Liver (tissue), 8 donors: ENCODE measurements at regions not wholly inside any gene's neighbourhood (a gene's known extent, or its start where the extent isn't known, plus 50 kb on each side); places are given as distances from the start of the nearest gene placed in this dataset.

Source experiments
- DNase-seq: peaks from one replicate; pipeline ENCODE4 v3.0.0-alpha.2; 2017; ENCODE audit warnings: low spot score
- H3K27ac ChIP-seq, 2 donors: one replicate each; pipeline ENCODE4 v1.7.0; 2013; ENCODE audit warnings: inconsistent platforms in 2 of 2, low read length in 2 of 2, control low read depth in 1 of 2, low read depth in 1 of 2, mild to moderate bottlenecking in 1 of 2
- H3K27me3 ChIP-seq, 4 donors: one replicate each; pipeline versions ENCODE4 v1.6.1 to v1.7.0; 2013; ENCODE audit warnings: low read length in 3 of 4, inconsistent platforms in 1 of 4, mild to moderate bottlenecking in 1 of 4, moderate library complexity in 1 of 4; ENCODE audit not compliant: control insufficient read depth in 4 of 4, insufficient read depth in 4 of 4
- H3K36me3 ChIP-seq, 4 donors: one replicate each; pipeline versions ENCODE4 v1.6.1 to v1.7.0; 2013; ENCODE audit warnings: low read length in 3 of 4, mild to moderate bottlenecking in 3 of 4, low read depth in 1 of 4, moderate library complexity in 1 of 4; ENCODE audit not compliant: control insufficient read depth in 4 of 4, insufficient read depth in 3 of 4
- H3K4me1 ChIP-seq, 4 donors: one replicate each; pipeline versions ENCODE4 v1.6.1 to v1.7.0; 2013; ENCODE audit warnings: low read length in 3 of 4, mild to moderate bottlenecking in 3 of 4, moderate library complexity in 1 of 4; ENCODE audit not compliant: control insufficient read depth in 4 of 4, insufficient read depth in 4 of 4
- H3K4me3 ChIP-seq, 3 donors: one replicate each; pipeline versions ENCODE4 v1.6.1 to v1.7.0; 2013; ENCODE audit warnings: low read length in 3 of 3, control low read depth in 1 of 3, low read depth in 1 of 3, mild to moderate bottlenecking in 1 of 3
- H3K9ac ChIP-seq, 2 donors: one replicate each; pipeline ENCODE4 v1.7.0; 2013; ENCODE audit warnings: low read length in 2 of 2, mild to moderate bottlenecking in 2 of 2, moderate library complexity in 2 of 2, control low read depth in 1 of 2, low read depth in 1 of 2
- H3K9me3 ChIP-seq, 4 donors: one replicate each; pipeline versions ENCODE4 v1.6.1 to v1.7.0; 2013; ENCODE audit warnings: low read length in 3 of 4; ENCODE audit not compliant: control insufficient read depth in 4 of 4
- ATF3 ChIP-seq: IDR thresholded peaks from 2 replicates; pipeline ENCODE4 v1.6.1; 2016; ENCODE audit warnings: antibody characterized with exemption
- CTCF ChIP-seq: fragments of 150-350 bp; IDR thresholded peaks from 2 replicates; pipeline ENCODE4 v1.5.1; 2017; ENCODE audit warnings: improper control_type of control experiment, low read depth, low read length; ENCODE audit not compliant: missing input control
- EGR1 ChIP-seq, 2 donors: IDR thresholded peaks; 2 replicates each; pipeline ENCODE4 v1.6.1; 2016 to 2018; ENCODE audit warnings: antibody characterized with exemption in 2 of 2, low read depth in 2 of 2
- FOXA1 ChIP-seq: IDR thresholded peaks from 2 replicates; pipeline ENCODE4 v1.6.1; 2016; ENCODE audit warnings: antibody characterized with exemption
- FOXA2 ChIP-seq: IDR thresholded peaks from 2 replicates; pipeline ENCODE4 v1.6.1; 2016; ENCODE audit warnings: antibody characterized with exemption
- GABPA ChIP-seq, 2 donors: IDR thresholded peaks in 1 of 2; conservative IDR thresholded peaks in 1 of 2; 2 replicates each; pipeline ENCODE4 v1.6.1; 2016; ENCODE audit warnings: antibody characterized with exemption in 2 of 2, mild to moderate bottlenecking in 1 of 2, moderate library complexity in 1 of 2
- HNF4A ChIP-seq, 2 donors: conservative IDR thresholded peaks; 2 replicates each; pipeline ENCODE4 v1.6.1; 2016; ENCODE audit warnings: antibody characterized with exemption in 2 of 2, mild to moderate bottlenecking in 2 of 2
- HNF4G ChIP-seq: IDR thresholded peaks from 2 replicates; pipeline ENCODE4 v1.6.1; 2016; ENCODE audit warnings: antibody characterized with exemption
- NR2F2 ChIP-seq: IDR thresholded peaks from 2 replicates; pipeline ENCODE4 v1.6.1; 2016; ENCODE audit warnings: antibody characterized with exemption
- REST ChIP-seq: IDR thresholded peaks from 2 replicates; pipeline ENCODE4 v1.6.1; 2016; ENCODE audit warnings: antibody characterized with exemption, mild to moderate bottlenecking
- RXRA ChIP-seq, 2 donors: IDR thresholded peaks; 2 replicates each; pipeline ENCODE4 v1.6.1; 2017 to 2018; ENCODE audit warnings: antibody characterized with exemption in 2 of 2, mild to moderate bottlenecking in 1 of 2
- SP1 ChIP-seq: IDR thresholded peaks from 2 replicates; pipeline ENCODE4 v1.6.1; 2018; ENCODE audit warnings: antibody characterized with exemption, mild to moderate bottlenecking
- TAF1 ChIP-seq: conservative IDR thresholded peaks from 2 replicates; pipeline ENCODE4 v1.6.1; 2016; ENCODE audit warnings: antibody characterized with exemption, mild to moderate bottlenecking
- YY1 ChIP-seq: IDR thresholded peaks from 2 replicates; pipeline ENCODE4 v1.6.1; 2016; ENCODE audit warnings: antibody characterized with exemption, mild to moderate bottlenecking
- ZBTB33 ChIP-seq: IDR thresholded peaks from 2 replicates; pipeline ENCODE4 v1.6.1; 2016; ENCODE audit warnings: antibody characterized with exemption
- WGBS: extraction: QIAGEN DNeasy Blood & Tissue Kit; methylation state at CpG from one replicate; pipeline ENCODE4 v1.1.7; 2013; 5-methylcytosine and 5-hydroxymethylcytosine counted together
- donor health status: healthy.
- donor health status: healthy.
- donor health status: healthy.
- donor health status: healthy.
- donor health status: healthy.

- DNase-seq = no peak
- Histone ChIP-seq H3K36me3 (no peaks in the 10 kb centered on the region), H3K9me3 (peaks cover 0 to 8% (median 0%) of the 10 kb centered on the region in 4 donors), H3K4me1 (no peaks in the 10 kb centered on the region), H3K27ac (no peak overlapping the region), H3K9ac (no peak overlapping the region), H3K27me3 (no peaks in the 10 kb centered on the region), H3K4me3 (no peak overlapping the region)
- 73% methylated on average over 3 of the region's 3 CpGs for WGBS
- TF ChIP-seq HNF4G (no peak), NR2F2 (no peak), ZBTB33 (no peak), REST (no peak), SP1 (no peak), TAF1 (no peak), CTCF (no peak), ATF3 (no peak), HNF4A (conservative IDR thresholded peaks at IDR 0.05) (no peak), RXRA (IDR thresholded peaks at IDR 0.05) (no peak), FOXA1 (no peak), YY1 (no peak), EGR1 (IDR thresholded peaks at IDR 0.05; ENCODE audit: low read depth in 2 of 2) (no peak)
These were observed 268.8 kb downstream of the TFAP2C start for GRCh38 chr20:56897958-56898349.

GRCh38 chr20:56899506-56899905 lies 270.4 kb downstream of the TFAP2C start:
- H3K27me3 ChIP-seq = no peaks in the 10 kb centered on the region
- no peak overlapping the region for H3K27ac ChIP-seq
- no peak overlapping the region for H3K9ac ChIP-seq
- no peaks in the 10 kb centered on the region for H3K36me3 ChIP-seq
- peaks cover 0 to 8% (median 0%) of the 10 kb centered on the region in 4 donors for H3K9me3 ChIP-seq
- no peaks in the 10 kb centered on the region for H3K4me1 ChIP-seq
- H3K4me3 ChIP-seq = no peak overlapping the region
- no peak for DNase-seq
- 67% methylated on average over 5 of the region's 5 CpGs for WGBS
- TF ChIP-seq HNF4A (conservative IDR thresholded peaks at IDR 0.05) (no peak), RXRA (IDR thresholded peaks at IDR 0.05) (no peak), HNF4G (no peak), ZBTB33 (no peak), FOXA1 (no peak), FOXA2 (no peak), EGR1 (IDR thresholded peaks at IDR 0.05; ENCODE audit: low read depth in 2 of 2) (no peak), GABPA (IDR thresholded peaks at IDR 0.05 in 1 of 2, conservative IDR thresholded peaks at IDR 0.05 in 1 of 2) (no peak), CTCF (no peak), REST (no peak), YY1 (no peak), TAF1 (no peak), SP1 (no peak)
